GM10266 (cell line): ENCODE measurements at regions not wholly inside any gene's neighbourhood (a gene's known extent, or its start where the extent isn't known, plus 50 kb on each side); places are given as distances from the start of the nearest gene placed in this dataset.

Source experiments
- DNase-seq: peaks from one replicate; pipeline ENCODE4 v3.0.0; 2012; ENCODE audit errors: extremely low spot score
- CTCF ChIP-seq: IDR thresholded peaks from 2 replicates; pipeline ENCODE4 v1.5.1; 2012; ENCODE audit warnings: mild to moderate bottlenecking, low read depth; ENCODE audit not compliant: control insufficient read depth, insufficient read depth; ENCODE audit errors: missing control alignments

- no peak for DNase-seq
- TF ChIP-seq CTCF = no peak
These were observed 304.4 kb downstream of the DUSP6 start for GRCh38 chr12:89047856-89048418.

- no peak for DNase-seq
- no peak for TF ChIP-seq CTCF
These were observed 311.2 kb downstream of the DUSP6 start for GRCh38 chr12:89041078-89041477.

GRCh38 chr12:89040146-89040964 lies 311.9 kb downstream of the DUSP6 start:
- DNase-seq = peak; percentile 35
- peak; percentile 30 for TF ChIP-seq CTCF

- no peak for DNase-seq
- no peak for TF ChIP-seq CTCF
These were observed 313.3 kb downstream of the DUSP6 start for GRCh38 chr12:89038831-89039512.

- TF ChIP-seq CTCF = no peak
- DNase-seq = no peak
These were observed 319.2 kb downstream of the DUSP6 start for GRCh38 chr12:89033062-89033461.

- no peak for DNase-seq
- no peak for TF ChIP-seq CTCF
These were observed 322.3 kb downstream of the DUSP6 start for GRCh38 chr12:89029961-89030360.

- DNase-seq = no peak
- TF ChIP-seq CTCF = no peak
These were observed 327.7 kb downstream of the DUSP6 start for GRCh38 chr12:89024580-89024979.
